Glutamatergic neuron (in vitro differentiated cells): ENCODE measurements at regions not wholly inside any gene's neighbourhood (a gene's known extent, or its start where the extent isn't known, plus 50 kb on each side); places are given as distances from the start of the nearest gene placed in this dataset.

Experiments used
- DNase-seq: peaks from one replicate; pipeline ENCODE4 v3.0.0; 2022
- H3K27ac Mint-ChIP-seq: one replicate; pipeline ENCODE4 v1.8.0; 2020; ENCODE audit warnings: mild to moderate bottlenecking, mixed read lengths, inconsistent platforms; ENCODE audit not compliant: unreplicated experiment
- H3K27me3 Mint-ChIP-seq: one replicate; pipeline ENCODE4 v1.8.0; 2020; ENCODE audit warnings: mild to moderate bottlenecking, moderate library complexity, mixed read lengths, inconsistent platforms; ENCODE audit not compliant: unreplicated experiment
- H3K36me3 Mint-ChIP-seq: one replicate; pipeline ENCODE4 v1.8.0; 2020; ENCODE audit warnings: mild to moderate bottlenecking, mixed read lengths, inconsistent platforms; ENCODE audit not compliant: unreplicated experiment
- H3K4me1 Mint-ChIP-seq: one replicate; pipeline ENCODE4 v1.8.0; 2020; ENCODE audit warnings: mild to moderate bottlenecking, low read depth, mixed read lengths, inconsistent platforms; ENCODE audit not compliant: unreplicated experiment
- H3K4me3 Mint-ChIP-seq: one replicate; pipeline ENCODE4 v1.8.0; 2020; ENCODE audit warnings: mild to moderate bottlenecking, mixed read lengths, inconsistent platforms; ENCODE audit not compliant: unreplicated experiment
- H3K9me3 Mint-ChIP-seq: one replicate; pipeline ENCODE4 v1.8.0; 2020; ENCODE audit warnings: mild to moderate bottlenecking, moderate library complexity, mixed read lengths, inconsistent platforms; ENCODE audit not compliant: unreplicated experiment
- TF ChIP-seq, protein P1 (sequence below): fragments of 200-600 bp; sonication (generic); IDR thresholded peaks from one replicate; pipeline ENCODE4 v1.5.0; 2021; ENCODE audit not compliant: partially characterized antibody, unreplicated experiment

DNA sequence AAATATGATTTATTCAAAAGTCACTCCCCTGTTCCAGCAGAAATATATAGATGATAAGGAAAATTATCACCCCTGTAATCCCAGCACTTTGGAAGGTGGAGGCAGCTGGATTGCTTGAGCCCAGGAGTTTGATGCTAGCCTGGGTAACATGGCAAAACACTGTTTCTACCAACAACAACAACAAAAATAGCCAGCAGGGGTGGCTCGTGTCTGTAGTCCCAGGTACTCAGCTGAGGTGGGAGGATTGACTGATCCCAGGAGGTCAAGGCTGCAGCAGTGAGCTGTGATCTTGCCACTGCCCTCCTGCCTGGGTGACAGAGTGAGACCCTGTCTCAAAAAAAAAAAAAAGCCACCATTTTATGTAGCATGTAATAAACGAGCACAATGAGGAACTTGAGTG, 1546.5 kb downstream of the NCAM2 start:
- H3K9me3 Mint-ChIP-seq = peaks cover 3% of the 10 kb centered on the region
- no peaks in the 10 kb centered on the region for H3K4me1 Mint-ChIP-seq
- peaks cover 3% of the 10 kb centered on the region for H3K27me3 Mint-ChIP-seq
- TF ChIP-seq, protein P1, sequence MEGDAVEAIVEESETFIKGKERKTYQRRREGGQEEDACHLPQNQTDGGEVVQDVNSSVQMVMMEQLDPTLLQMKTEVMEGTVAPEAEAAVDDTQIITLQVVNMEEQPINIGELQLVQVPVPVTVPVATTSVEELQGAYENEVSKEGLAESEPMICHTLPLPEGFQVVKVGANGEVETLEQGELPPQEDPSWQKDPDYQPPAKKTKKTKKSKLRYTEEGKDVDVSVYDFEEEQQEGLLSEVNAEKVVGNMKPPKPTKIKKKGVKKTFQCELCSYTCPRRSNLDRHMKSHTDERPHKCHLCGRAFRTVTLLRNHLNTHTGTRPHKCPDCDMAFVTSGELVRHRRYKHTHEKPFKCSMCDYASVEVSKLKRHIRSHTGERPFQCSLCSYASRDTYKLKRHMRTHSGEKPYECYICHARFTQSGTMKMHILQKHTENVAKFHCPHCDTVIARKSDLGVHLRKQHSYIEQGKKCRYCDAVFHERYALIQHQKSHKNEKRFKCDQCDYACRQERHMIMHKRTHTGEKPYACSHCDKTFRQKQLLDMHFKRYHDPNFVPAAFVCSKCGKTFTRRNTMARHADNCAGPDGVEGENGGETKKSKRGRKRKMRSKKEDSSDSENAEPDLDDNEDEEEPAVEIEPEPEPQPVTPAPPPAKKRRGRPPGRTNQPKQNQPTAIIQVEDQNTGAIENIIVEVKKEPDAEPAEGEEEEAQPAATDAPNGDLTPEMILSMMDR = no peak
- no peak overlapping the region for H3K27ac Mint-ChIP-seq
- no peak overlapping the region for H3K4me3 Mint-ChIP-seq
- no peak for DNase-seq
- H3K36me3 Mint-ChIP-seq = peaks cover 5% of the 10 kb centered on the region

DNA sequence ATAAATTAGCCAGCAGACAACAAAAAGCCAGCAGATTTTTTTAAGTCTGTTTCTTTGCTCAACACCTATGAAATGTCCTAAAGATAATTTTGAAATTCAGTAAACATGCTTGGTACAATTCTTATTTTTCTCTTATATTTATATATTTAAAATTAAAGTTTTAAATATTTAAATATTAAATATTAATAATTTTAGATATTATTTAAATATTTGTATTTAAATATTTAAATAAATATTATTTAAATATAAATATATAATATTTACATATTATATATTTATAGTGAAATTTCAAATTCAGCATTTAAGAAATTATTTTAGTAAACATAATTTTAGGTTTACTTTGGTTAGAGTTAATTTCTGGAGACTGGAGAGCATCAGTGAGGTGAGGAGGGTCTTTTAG, 1554.2 kb downstream of the NCAM2 start:
- H3K27ac Mint-ChIP-seq = no peak overlapping the region
- H3K4me3 Mint-ChIP-seq = no peak overlapping the region
- TF ChIP-seq, protein P1 = no peak
- DNase-seq = no peak
- no peaks in the 10 kb centered on the region for H3K9me3 Mint-ChIP-seq
- H3K4me1 Mint-ChIP-seq = no peaks in the 10 kb centered on the region
- H3K27me3 Mint-ChIP-seq = no peaks in the 10 kb centered on the region
- H3K36me3 Mint-ChIP-seq = no peaks in the 10 kb centered on the region

GRCh38 chr21:22554690-22555316, 1556.6 kb downstream of the NCAM2 start:
- Mint-ChIP-seq H3K4me1 (no peaks in the 10 kb centered on the region), H3K36me3 (no peaks in the 10 kb centered on the region), H3K27ac (no peak overlapping the region), H3K4me3 (no peak overlapping the region), H3K9me3 (no peaks in the 10 kb centered on the region), H3K27me3 (no peaks in the 10 kb centered on the region)
- DNase-seq = no peak
- TF ChIP-seq, protein P1 = no peak

DNA sequence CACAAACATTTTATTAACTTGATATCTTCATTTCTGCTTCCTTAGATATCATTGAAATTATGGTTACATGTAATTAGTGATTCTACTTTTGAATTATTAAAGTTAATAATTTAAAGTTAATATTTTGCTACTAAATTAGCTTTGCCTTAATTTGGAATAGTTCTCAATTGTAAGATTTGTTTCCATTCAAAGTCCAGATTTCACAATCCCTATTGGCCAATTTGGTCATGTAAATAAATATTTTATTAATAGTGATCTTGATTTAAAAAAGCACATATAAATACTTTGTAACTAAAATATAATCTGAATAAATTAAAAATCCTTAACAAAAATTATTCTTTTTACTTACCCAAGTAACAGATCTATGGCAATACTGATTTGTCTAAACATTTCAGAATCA, 1558.6 kb downstream of the NCAM2 start:
- TF ChIP-seq, protein P1 = no peak
- Mint-ChIP-seq H3K9me3 (no peaks in the 10 kb centered on the region), H3K36me3 (no peaks in the 10 kb centered on the region), H3K4me1 (no peaks in the 10 kb centered on the region), H3K4me3 (no peak overlapping the region), H3K27ac (no peak overlapping the region), H3K27me3 (no peaks in the 10 kb centered on the region)
- no peak for DNase-seq

GRCh38 chr21:22561946-22562345, 1563.7 kb downstream of the NCAM2 start:
- no peaks in the 10 kb centered on the region for H3K36me3 Mint-ChIP-seq
- TF ChIP-seq, protein P1 = no peak
- H3K27me3 Mint-ChIP-seq = no peaks in the 10 kb centered on the region
- H3K9me3 Mint-ChIP-seq = no peaks in the 10 kb centered on the region
- no peak overlapping the region for H3K27ac Mint-ChIP-seq
- DNase-seq = no peak
- no peak overlapping the region for H3K4me3 Mint-ChIP-seq
- no peaks in the 10 kb centered on the region for H3K4me1 Mint-ChIP-seq
